ENCODE measurements at regions not wholly inside any gene's neighbourhood (a gene's known extent, or its start where the extent isn't known, plus 50 kb on each side); places are given as distances from the start of the nearest gene placed in this dataset.

- TF ChIP-seq POU2F2 (IDR thresholded peaks at IDR 0.05; ENCODE audit: low read depth, low read length) = no peak
- no peak for TF ChIP-seq PAX5 (IDR thresholded peaks at IDR 0.05; ENCODE audit: insufficient read depth, low read length, severe bottlenecking)
- no peak for TF ChIP-seq POLR2A (IDR thresholded peaks at IDR 0.05; ENCODE audit: low read depth, low read length)
- no peak for TF ChIP-seq TAF1 (IDR thresholded peaks at IDR 0.05; ENCODE audit: low read depth, low read length)
- TF ChIP-seq SPI1 (IDR thresholded peaks at IDR 0.05; ENCODE audit: low read depth, low read length) = no peak
- no peak for TF ChIP-seq POLR2AphosphoS5 (IDR thresholded peaks at IDR 0.05; ENCODE audit: low read depth, low read length)
- DNase-seq (ENCODE audit: insufficient read length, low spot score) = no peak
- no peak for FAIRE-seq
These were observed 555.4 kb downstream of the SLITRK6 start for GRCh38 chr13:85243831-85244230.

DNA sequence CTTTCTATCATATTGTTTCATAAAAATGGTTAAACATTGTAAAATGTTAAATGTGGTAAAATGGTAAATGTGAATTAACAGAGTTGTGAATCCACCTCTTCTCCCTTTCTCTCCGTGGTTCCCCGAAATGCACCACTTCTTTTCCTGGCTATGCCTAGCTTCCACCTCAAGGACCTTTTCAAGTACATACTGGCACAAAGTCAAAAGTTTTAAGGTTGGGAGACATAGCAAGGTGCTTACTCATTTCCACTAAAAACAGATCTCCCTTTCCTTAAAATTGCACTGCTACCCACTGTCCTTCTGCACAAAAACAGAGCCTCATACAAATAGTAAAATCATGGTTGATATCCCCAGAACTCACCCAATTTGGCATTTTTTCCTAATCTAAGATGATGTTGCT, 558.2 kb downstream of the SLITRK6 start:
- TF ChIP-seq POLR2A (IDR thresholded peaks at IDR 0.05; ENCODE audit: low read depth, low read length) (no peak), PAX5 (IDR thresholded peaks at IDR 0.05; ENCODE audit: insufficient read depth, low read length, severe bottlenecking) (no peak), SPI1 (IDR thresholded peaks at IDR 0.05; ENCODE audit: low read depth, low read length) (no peak), TAF1 (IDR thresholded peaks at IDR 0.05; ENCODE audit: low read depth, low read length) (no peak), POU2F2 (IDR thresholded peaks at IDR 0.05; ENCODE audit: low read depth, low read length) (no peak), POLR2AphosphoS5 (IDR thresholded peaks at IDR 0.05; ENCODE audit: low read depth, low read length) (no peak)
- FAIRE-seq (no peak), DNase-seq (ENCODE audit: insufficient read length, low spot score) (no peak)

GRCh38 chr13:85236413-85236812, 562.8 kb downstream of the SLITRK6 start:
- DNase-seq (ENCODE audit: insufficient read length, low spot score) (no peak), FAIRE-seq (no peak)
- TF ChIP-seq PAX5 (IDR thresholded peaks at IDR 0.05; ENCODE audit: insufficient read depth, low read length, severe bottlenecking) (no peak), POLR2AphosphoS5 (IDR thresholded peaks at IDR 0.05; ENCODE audit: low read depth, low read length) (no peak), SPI1 (IDR thresholded peaks at IDR 0.05; ENCODE audit: low read depth, low read length) (no peak), TAF1 (IDR thresholded peaks at IDR 0.05; ENCODE audit: low read depth, low read length) (no peak), POLR2A (IDR thresholded peaks at IDR 0.05; ENCODE audit: low read depth, low read length) (no peak), POU2F2 (IDR thresholded peaks at IDR 0.05; ENCODE audit: low read depth, low read length) (no peak)

- TF ChIP-seq TAF1 (IDR thresholded peaks at IDR 0.05; ENCODE audit: low read depth, low read length) (no peak), POLR2AphosphoS5 (IDR thresholded peaks at IDR 0.05; ENCODE audit: low read depth, low read length) (no peak), SPI1 (IDR thresholded peaks at IDR 0.05; ENCODE audit: low read depth, low read length) (no peak)
- no peak for FAIRE-seq
These were observed 568.5 kb downstream of the SLITRK6 start for GRCh38 chr13:85230691-85231093.

GRCh38 chr13:85228692-85229091, 570.5 kb downstream of the SLITRK6 start:
- TF ChIP-seq POLR2AphosphoS5 (IDR thresholded peaks at IDR 0.05; ENCODE audit: low read depth, low read length) (no peak), PAX5 (IDR thresholded peaks at IDR 0.05; ENCODE audit: insufficient read depth, low read length, severe bottlenecking) (no peak), SPI1 (IDR thresholded peaks at IDR 0.05; ENCODE audit: low read depth, low read length) (no peak), POLR2A (IDR thresholded peaks at IDR 0.05; ENCODE audit: low read depth, low read length) (no peak), TAF1 (IDR thresholded peaks at IDR 0.05; ENCODE audit: low read depth, low read length) (no peak), POU2F2 (IDR thresholded peaks at IDR 0.05; ENCODE audit: low read depth, low read length) (no peak)
- no peak for FAIRE-seq
- no peak for DNase-seq (ENCODE audit: insufficient read length, low spot score)

More at GRCh38 chr13:85230691-85231093, 568.5 kb downstream of the SLITRK6 start:
- DNase-seq (ENCODE audit: insufficient read length, low spot score) = no peak

- FAIRE-seq (no peak), DNase-seq (ENCODE audit: insufficient read length, low spot score) (no peak)
- TF ChIP-seq PAX5 (IDR thresholded peaks at IDR 0.05; ENCODE audit: insufficient read depth, low read length, severe bottlenecking) (no peak), SPI1 (IDR thresholded peaks at IDR 0.05; ENCODE audit: low read depth, low read length) (no peak), POLR2AphosphoS5 (IDR thresholded peaks at IDR 0.05; ENCODE audit: low read depth, low read length) (no peak), POU2F2 (IDR thresholded peaks at IDR 0.05; ENCODE audit: low read depth, low read length) (no peak), POLR2A (IDR thresholded peaks at IDR 0.05; ENCODE audit: low read depth, low read length) (no peak), TAF1 (IDR thresholded peaks at IDR 0.05; ENCODE audit: low read depth, low read length) (no peak)
These were observed 575.1 kb downstream of the SLITRK6 start for GRCh38 chr13:85223883-85224656.

DNA sequence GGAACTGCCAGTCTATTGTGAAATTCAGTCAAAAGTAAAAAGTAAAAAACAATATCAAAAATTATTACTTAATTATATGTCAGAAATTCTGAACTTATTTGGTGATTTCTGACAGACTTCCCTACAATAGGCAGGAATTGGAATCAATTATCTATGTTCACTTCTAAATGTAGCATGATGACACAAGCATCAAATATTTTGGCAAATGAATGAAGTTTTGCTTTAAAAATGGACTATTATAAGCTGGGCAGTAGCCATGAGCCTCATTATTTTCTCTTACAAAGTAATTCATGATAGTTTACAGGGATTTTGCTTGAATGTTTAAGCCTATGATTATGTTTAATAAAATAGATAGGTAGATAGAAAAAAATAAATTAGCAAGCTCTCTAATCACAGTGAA, 582.6 kb downstream of the SLITRK6 start:
- DNase-seq (ENCODE audit: insufficient read length, low spot score) = no peak
- TF ChIP-seq PAX5 (IDR thresholded peaks at IDR 0.05; ENCODE audit: insufficient read depth, low read length, severe bottlenecking) (no peak), POLR2AphosphoS5 (IDR thresholded peaks at IDR 0.05; ENCODE audit: low read depth, low read length) (no peak), SPI1 (IDR thresholded peaks at IDR 0.05; ENCODE audit: low read depth, low read length) (no peak), POU2F2 (IDR thresholded peaks at IDR 0.05; ENCODE audit: low read depth, low read length) (no peak), TAF1 (IDR thresholded peaks at IDR 0.05; ENCODE audit: low read depth, low read length) (no peak), POLR2A (IDR thresholded peaks at IDR 0.05; ENCODE audit: low read depth, low read length) (no peak)
- no peak for FAIRE-seq

DNA sequence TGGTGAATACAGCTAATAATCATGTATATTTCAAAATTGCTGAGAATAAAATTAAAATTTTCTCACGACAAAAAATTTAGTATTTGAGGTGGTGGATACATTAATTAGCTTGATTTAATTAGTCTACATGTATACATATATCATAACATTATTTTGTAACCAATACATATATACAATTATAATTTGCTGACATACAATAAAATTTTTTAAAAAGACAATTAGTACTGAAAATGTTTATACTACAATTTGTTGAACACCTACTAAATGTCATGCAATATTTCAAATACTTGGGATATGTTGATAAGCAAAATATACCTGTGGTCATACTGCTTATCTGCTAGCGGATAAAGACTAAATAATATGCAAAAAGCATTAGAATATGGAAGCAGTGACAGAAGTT, 586.5 kb downstream of the SLITRK6 start:
- DNase-seq (ENCODE audit: insufficient read length, low spot score) (no peak), FAIRE-seq (no peak)
- no peak for TF ChIP-seq TAF1 (IDR thresholded peaks at IDR 0.05; ENCODE audit: low read depth, low read length)
- TF ChIP-seq POLR2AphosphoS5 (IDR thresholded peaks at IDR 0.05; ENCODE audit: low read depth, low read length) = no peak
- no peak for TF ChIP-seq PAX5 (IDR thresholded peaks at IDR 0.05; ENCODE audit: insufficient read depth, low read length, severe bottlenecking)
- TF ChIP-seq POLR2A (IDR thresholded peaks at IDR 0.05; ENCODE audit: low read depth, low read length) = no peak
- TF ChIP-seq POU2F2 (IDR thresholded peaks at IDR 0.05; ENCODE audit: low read depth, low read length) = no peak
- no peak for TF ChIP-seq SPI1 (IDR thresholded peaks at IDR 0.05; ENCODE audit: low read depth, low read length)

DNA sequence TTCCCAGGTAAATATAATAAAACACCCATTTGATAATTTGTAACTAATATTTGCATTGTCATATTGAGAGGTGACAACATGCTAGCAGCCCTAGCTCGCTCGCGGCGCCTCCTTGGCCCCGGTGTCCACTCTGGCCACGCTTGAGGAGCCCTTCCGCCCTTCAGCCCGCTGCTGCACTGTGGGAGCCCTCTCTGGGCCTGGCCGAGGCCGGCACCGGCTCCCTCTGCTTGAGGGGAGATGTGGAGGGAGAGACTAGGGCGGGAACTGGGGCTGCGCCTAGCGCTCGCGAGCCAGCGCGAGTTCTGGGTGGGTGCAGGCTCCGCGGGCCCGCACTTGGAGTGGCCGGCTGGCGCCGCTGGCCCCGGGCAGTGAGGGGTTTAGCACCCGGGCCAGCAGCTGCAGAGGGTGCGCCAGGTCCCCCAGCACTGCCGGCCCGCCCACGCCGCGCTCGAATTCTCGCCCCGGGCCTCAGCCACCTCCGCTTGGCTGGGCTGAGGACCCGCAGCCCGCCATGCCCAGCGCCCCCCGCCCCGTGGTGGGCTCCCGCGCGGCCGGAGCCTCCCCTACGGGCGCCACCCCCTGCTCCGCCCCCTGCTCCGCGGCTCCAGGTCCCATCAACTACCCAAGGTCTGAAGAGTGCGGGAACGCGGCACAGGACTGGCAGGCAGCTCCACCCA, 594.4 kb downstream of the SLITRK6 start:
- DNase-seq (ENCODE audit: insufficient read length, low spot score) = no peak
- no peak for FAIRE-seq

More for the DNA sequence above, 594.4 kb downstream of the SLITRK6 start:
- no peak for TF ChIP-seq SPI1 (IDR thresholded peaks at IDR 0.05; ENCODE audit: low read depth, low read length)
- no peak for TF ChIP-seq POU2F2 (IDR thresholded peaks at IDR 0.05; ENCODE audit: low read depth, low read length)
- no peak for TF ChIP-seq POLR2AphosphoS5 (IDR thresholded peaks at IDR 0.05; ENCODE audit: low read depth, low read length)
- no peak for TF ChIP-seq POLR2A (IDR thresholded peaks at IDR 0.05; ENCODE audit: low read depth, low read length)
- no peak for TF ChIP-seq TAF1 (IDR thresholded peaks at IDR 0.05; ENCODE audit: low read depth, low read length)
- TF ChIP-seq PAX5 (IDR thresholded peaks at IDR 0.05; ENCODE audit: insufficient read depth, low read length, severe bottlenecking) = no peak

All from GM12891 (cell line).